Anterior cingulate cortex (tissue), 58 donors: ENCODE measurements at regions not wholly inside any gene's neighbourhood (a gene's known extent, or its start where the extent isn't known, plus 50 kb on each side); places are given as distances from the start of the nearest gene placed in this dataset.

Experiments used
- DNase-seq, 58 donors: peaks; one replicate each; lab custom pipeline; 2025; lab: John Stamatoyannopoulos, UW

DNA sequence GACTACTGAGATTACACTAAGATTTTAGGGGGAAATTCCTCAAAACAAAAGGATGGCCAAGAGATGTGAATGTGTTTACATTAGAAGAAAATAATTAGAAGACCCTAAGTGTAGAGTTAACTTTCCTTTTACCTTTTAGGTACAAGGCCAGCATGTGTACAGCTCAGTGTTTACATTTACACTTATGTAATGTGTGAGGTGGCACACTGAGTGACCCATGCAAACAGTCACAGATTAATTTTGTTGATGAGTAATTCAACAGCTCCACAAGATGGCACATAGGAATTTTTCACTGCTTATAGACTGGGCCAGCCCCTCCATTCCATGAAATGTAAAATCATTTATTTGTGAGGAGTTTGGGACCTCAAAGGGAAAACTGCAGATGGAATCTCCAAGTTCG lies 90.1 kb upstream of the SLC12A2 start:
- no peak for DNase-seq

GRCh38 chr5:127994087-127994660 lies 89.4 kb upstream of the SLC12A2 start:
- no peak for DNase-seq

DNA sequence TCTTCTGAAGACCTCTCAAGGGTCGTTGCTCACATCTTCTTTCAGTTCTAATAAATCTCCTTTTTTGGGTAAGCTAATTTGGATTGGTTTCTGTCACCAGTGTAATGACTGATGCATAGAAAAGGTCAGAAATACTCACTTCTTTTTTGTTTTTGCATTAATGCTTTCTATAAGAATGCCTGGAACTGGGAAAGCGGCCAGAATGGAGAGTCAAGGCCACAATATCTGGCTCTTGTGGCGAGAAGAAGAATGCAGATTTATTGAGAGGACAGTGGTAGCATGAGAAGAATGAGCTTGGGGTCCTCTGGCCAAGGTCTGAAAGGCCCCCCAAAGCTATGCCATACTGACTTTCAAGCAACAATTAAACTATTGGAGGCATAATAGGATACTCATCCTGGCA lies 88.0 kb upstream of the SLC12A2 start:
- DNase-seq: no peak

DNA sequence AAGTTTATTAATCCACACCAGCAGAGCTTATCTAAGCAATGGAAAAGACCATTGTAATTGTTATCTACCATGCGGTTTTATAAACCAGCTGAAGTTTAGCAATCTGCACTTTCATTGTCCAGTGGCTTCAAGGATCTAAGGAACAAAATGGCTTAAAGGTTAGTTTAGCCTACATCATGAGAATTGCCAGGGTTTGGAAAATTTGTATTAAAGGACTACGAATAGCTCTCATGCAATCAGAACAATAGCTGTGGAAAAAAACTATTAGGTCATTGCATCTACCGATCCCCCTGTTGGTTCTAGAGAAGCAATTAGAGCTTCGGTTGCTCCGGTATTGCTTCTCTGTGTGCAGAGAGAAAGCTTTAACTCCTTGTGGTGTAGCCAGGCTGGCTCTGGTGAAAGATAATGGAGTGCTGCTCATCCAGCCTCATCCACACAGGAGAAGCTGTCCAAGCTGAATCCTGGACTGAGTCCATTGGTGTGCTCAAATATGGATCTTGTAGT lies 86.3 kb upstream of the SLC12A2 start:
- peak in 4 of 58 donors; percentile 5 to 58 (median 16) for DNase-seq

GRCh38 chr5:127998950-127999615 lies 84.5 kb upstream of the SLC12A2 start:
- DNase-seq: no peak

DNA sequence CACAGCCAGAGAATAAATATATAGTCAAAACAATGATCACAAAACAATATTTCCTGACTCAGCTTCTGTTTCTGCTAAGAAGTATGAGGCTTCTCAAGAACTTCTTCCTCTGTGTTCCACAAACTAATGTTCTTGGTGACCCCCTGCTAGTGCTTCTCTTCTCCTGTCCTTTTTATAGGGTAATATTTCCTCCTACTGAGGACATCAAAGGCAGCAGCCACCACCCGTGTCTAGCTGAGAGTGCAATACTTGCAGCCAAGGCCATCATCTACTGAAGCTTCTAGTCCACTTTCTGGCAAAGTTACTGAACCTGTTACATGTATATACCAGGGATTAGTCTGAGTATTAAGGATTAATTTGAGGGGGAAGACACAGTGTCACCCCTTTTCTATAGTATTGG lies 83.7 kb upstream of the SLC12A2 start:
- no peak for DNase-seq

DNA sequence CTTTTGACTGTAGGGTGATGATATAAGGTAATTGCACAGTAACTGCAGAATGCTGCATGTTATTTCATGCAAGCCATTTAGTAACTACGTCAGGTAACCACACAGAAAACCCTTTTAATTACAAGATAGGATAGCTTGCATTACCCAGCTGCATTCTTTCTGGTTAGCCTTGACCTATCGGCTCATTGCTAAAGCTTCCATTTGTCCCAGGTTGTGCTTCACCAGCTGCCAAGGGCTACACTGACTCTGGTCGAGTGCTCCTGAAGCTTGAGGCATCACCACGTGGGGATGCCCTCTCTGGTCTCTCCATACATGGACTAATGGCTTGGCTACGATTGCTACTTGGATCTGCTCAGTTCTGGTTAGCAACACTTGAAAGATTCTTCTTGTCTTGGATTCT lies 81.1 kb upstream of the SLC12A2 start:
- DNase-seq: no peak

DNA sequence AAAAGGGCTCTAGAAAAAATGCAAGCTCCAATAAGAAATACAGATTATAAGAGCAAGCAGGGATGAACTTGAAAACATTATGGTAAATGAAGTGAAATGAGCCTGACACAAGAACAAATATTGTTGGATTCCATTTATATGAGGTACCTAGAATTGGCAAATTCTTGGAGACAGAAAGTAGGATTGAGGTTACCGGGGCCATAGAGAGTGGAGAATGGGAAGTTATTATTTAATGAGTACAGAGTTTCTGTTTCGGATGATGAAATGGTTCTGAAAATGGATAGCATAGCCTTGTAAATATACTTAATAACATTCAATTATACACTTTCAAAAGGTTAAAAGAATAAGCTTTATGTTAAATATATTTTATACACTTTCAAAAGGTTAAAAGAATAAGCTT lies 75.6 kb upstream of the SLC12A2 start:
- no peak for DNase-seq

DNA sequence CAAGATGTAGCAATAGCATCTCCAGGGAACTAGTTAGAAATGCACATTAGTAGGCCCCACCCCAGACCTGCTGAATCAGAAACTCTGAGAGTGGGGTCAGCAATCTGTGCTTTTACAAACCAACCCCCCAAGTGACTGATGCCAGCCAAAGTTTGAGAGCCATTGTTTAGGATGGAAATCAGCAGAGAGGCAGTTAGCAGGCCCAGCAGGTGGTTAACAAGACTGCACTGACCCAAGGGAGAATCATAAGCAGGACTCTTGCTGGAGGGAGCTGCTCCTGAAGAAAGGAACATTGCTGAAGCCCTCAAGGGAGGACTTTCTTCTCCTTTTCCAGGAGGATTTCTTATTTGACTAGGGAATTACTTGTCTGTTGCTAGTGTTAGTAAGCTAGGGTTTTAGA lies 74.2 kb upstream of the SLC12A2 start:
- DNase-seq: no peak

DNA sequence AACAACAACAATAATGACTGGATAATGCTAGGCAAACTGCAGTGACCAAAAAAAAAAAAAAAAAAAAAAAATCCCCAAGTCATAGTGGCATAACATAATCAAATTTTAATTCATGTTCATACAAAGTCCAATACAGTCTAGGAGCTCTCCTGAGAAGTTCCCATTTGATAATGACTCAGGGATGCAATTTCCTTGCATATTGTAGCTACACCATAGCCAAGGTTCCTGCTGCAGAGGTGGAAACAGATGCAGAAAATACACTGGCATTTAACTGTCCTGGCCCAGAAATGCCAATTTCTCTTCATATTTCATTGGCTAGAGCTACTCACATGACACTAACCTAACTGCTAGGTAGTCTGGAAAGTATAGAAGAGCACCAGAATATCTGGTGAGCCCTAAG lies 72.2 kb upstream of the SLC12A2 start:
- no peak for DNase-seq

GRCh38 chr5:128014578-128014977 lies 69.0 kb upstream of the SLC12A2 start:
- DNase-seq: peak in 1 of 58 donors; percentile 15

- DNase-seq: no peak
Measured at GRCh38 chr5:128015478-128015877, 68.1 kb upstream of the SLC12A2 start.

DNA sequence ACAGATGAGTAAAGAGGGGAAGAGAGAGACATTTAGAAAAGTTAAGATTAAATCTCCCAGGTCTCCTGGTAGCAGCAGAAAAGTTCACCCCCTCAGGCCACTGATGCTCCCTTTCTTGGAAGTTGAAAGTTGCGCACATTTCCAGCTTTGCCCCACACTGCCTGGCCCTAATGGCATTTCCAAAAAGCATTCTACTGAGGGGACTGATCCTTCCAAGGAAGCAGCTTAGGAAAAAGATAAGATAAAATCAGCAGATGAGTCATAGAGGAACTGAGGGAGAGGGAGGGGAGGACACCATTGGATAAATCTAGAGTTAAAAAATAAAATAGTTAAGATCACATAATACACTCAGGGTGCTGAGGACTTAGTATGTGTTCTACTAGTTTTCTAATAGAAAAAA lies 67.6 kb upstream of the SLC12A2 start:
- no peak for DNase-seq

GRCh38 chr5:128019391-128019790 lies 64.2 kb upstream of the SLC12A2 start:
- no peak for DNase-seq

GRCh38 chr5:128020012-128020411 lies 63.6 kb upstream of the SLC12A2 start:
- DNase-seq: no peak

DNA sequence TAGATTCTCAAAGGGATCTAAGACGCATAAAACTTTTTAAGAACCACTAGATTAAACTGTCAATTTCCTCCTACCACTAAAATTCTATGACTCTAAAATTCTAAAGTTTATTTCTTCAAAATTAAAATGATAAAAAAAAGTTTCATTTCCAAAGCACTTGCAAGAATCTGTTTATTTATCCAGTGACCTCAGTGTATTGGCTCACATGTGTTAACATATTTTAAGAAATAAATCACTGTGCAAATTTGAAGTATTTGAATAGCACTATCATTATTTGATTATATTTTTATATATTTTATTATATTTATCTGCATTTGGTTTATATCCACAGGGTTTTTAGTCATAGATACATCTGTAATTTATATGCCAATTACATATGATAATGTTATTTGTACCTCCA lies 62.2 kb upstream of the SLC12A2 start:
- no peak for DNase-seq
